GM12878 (cell line): ENCODE measurements at regions not wholly inside any gene's neighbourhood (a gene's known extent, or its start where the extent isn't known, plus 50 kb on each side); places are given as distances from the start of the nearest gene placed in this dataset.

Experiments
- ATAC-seq: fragments of 200-7000 bp; cut with Tn5 transposase; 3 replicates; pipeline ENCODE4 v1.9.1; 2020; ENCODE audit warnings: mild to moderate bottlenecking, moderate library complexity
- BruUV-seq: library from RNA; stranded (reverse); fragments of 400-500 nt; replicated peaks from 2 replicates; lab custom pipeline; 2021; lab: Mats Ljungman, UMichigan
- CTCF ChIA-PET: fragments of 300-600 bp; sonication (Branson Sonifier 250); formaldehyde crosslinking; extraction: SDS; loops from one replicate; lab custom pipeline; 2021; ENCODE audit warnings: inconsistent platforms; lab: Yijun Ruan, JAX
- POLR2A ChIA-PET: fragments of 350-600 bp; formaldehyde crosslinking; extraction: SDS; loops from one replicate; lab custom pipeline; 2021; ENCODE audit warnings: inconsistent platforms; lab: Charles Lee
- RAD21 ChIA-PET: fragments of 300-600 bp; sonication (Branson Sonifier 250); formaldehyde crosslinking; loops from one replicate; lab custom pipeline; 2023; ENCODE audit warnings: antibody characterized with exemption; ENCODE audit not compliant: unreplicated experiment; lab: Charles Lee
- SMC1A ChIA-PET: fragments of 300-600 bp; sonication (Branson Sonifier 250); formaldehyde crosslinking; loops from one replicate; lab custom pipeline; 2023; ENCODE audit not compliant: unreplicated experiment, uncharacterized antibody; lab: Charles Lee
- DNase-seq: peaks from one replicate; pipeline ENCODE4 v3.0.0-alpha.2; 2011; ENCODE audit warnings: low read depth, low spot score
- FAIRE-seq: peaks from 3 replicates; lab custom pipeline; 2011; peaks lifted over from hg19 to GRCh38; lab: Jason Lieb, UNC
- H2AFZ ChIP-seq: 2 replicates; pipeline ENCODE4 v1.6.0; 2011; ENCODE audit warnings: low read depth, low read length, control low read depth; ENCODE audit not compliant: control insufficient read depth
- H3K27ac ChIP-seq: 2 replicates; pipeline ENCODE4 v1.5.1; 2011; ENCODE audit warnings: control low read depth; ENCODE audit not compliant: control insufficient read depth, insufficient read depth
- H3K27me3 ChIP-seq, 2 experiments: replicated peaks in 1 of 2; 2 replicates each; pipeline versions ENCODE4 v1.6.0 to v1.6.1; 2011; ENCODE audit warnings: low read length in 1 of 2; ENCODE audit not compliant: control insufficient read depth in 2 of 2, insufficient read depth in 2 of 2
- H3K36me3 ChIP-seq, 2 experiments: 2 replicates each; pipeline ENCODE4 v1.5.1; 2011; ENCODE audit warnings: low read length in 1 of 2; ENCODE audit not compliant: control insufficient read depth in 2 of 2, insufficient read depth in 2 of 2
- H3K4me1 ChIP-seq: 2 replicates; pipeline ENCODE4 v1.6.1; 2011; ENCODE audit warnings: mild to moderate bottlenecking, low read length, moderate library complexity, mixed read lengths; ENCODE audit not compliant: control insufficient read depth, insufficient read depth
- H3K4me2 ChIP-seq: 2 replicates; pipeline ENCODE4 v1.6.0; 2011; ENCODE audit warnings: control low read depth; ENCODE audit not compliant: control insufficient read depth, insufficient read depth
- H3K4me3 ChIP-seq: fragments of 200-600 bp; sonication (generic); 2 replicates; pipeline ENCODE4 v1.5.1; 2016
- H3K79me2 ChIP-seq: 2 replicates; pipeline ENCODE4 v1.6.0; 2011; ENCODE audit warnings: low read length; ENCODE audit not compliant: control insufficient read depth, insufficient read depth
- H3K9ac ChIP-seq: 2 replicates; pipeline ENCODE4 v1.8.0; 2011; ENCODE audit warnings: low read length, control low read depth, mixed read lengths; ENCODE audit not compliant: control insufficient read depth, insufficient read depth
- H3K9me3 ChIP-seq: replicated peaks from 3 replicates; pipeline ENCODE4 v1.5.1; 2011; ENCODE audit warnings: mild to moderate bottlenecking, low read length; ENCODE audit not compliant: control insufficient read depth, insufficient read depth
- H4K20me1 ChIP-seq: 2 replicates; pipeline ENCODE4 v1.6.0; 2011; ENCODE audit not compliant: control insufficient read depth, insufficient read depth
- ASH2L ChIP-seq: fragments of 300-600, 200-600 bp; sonication (generic); IDR thresholded peaks from 2 replicates; pipeline ENCODE4 v1.6.1; 2017; ENCODE audit warnings: low read depth, mild to moderate bottlenecking, borderline replicate concordance
- CBX5 ChIP-seq: sonication (generic); IDR thresholded peaks from 2 replicates; pipeline ENCODE4 v1.6.1; 2016; ENCODE audit warnings: low read depth, moderate library complexity, mild to moderate bottlenecking, inconsistent platforms
- CEBPB ChIP-seq, 2 experiments: fragments of 150-350 bp in 1 of 2; IDR thresholded peaks; 2 replicates each; pipeline ENCODE4 v1.6.1; 2012 to 2014; ENCODE audit warnings: low read depth in 2 of 2, low read length in 2 of 2, borderline replicate concordance in 1 of 2, inconsistent platforms in 1 of 2
- CEBPZ ChIP-seq: fragments of 150-350 bp; IDR thresholded peaks from 2 replicates; pipeline ENCODE4 v1.6.1; 2016; ENCODE audit warnings: low read depth, low read length
- EED ChIP-seq: sonication (generic); IDR thresholded peaks from 2 replicates; pipeline ENCODE4 v1.6.1; 2016; ENCODE audit warnings: antibody characterized with exemption, low read depth
- ETV6 ChIP-seq, 2 experiments: fragments of 450-650 bp in 1 of 2; IDR thresholded peaks in 1 of 2; conservative IDR thresholded peaks in 1 of 2; 2 replicates each; pipeline ENCODE4 v1.6.1; 2014; ENCODE audit warnings: antibody characterized with exemption in 1 of 2, borderline replicate concordance in 1 of 2, low read depth in 1 of 2, mild to moderate bottlenecking in 1 of 2, moderate library complexity in 1 of 2
- FOXM1 ChIP-seq: IDR thresholded peaks from 2 replicates; pipeline ENCODE4 v1.6.1; 2012; ENCODE audit warnings: low read depth, mild to moderate bottlenecking, inconsistent platforms, low read length, moderate library complexity
- MYB ChIP-seq: fragments of 150-350 bp; IDR thresholded peaks from 2 replicates; pipeline ENCODE4 v1.6.1; 2014; ENCODE audit warnings: mild to moderate bottlenecking, low read depth, low read length, borderline replicate concordance
- NBN ChIP-seq: fragments of 450-650 bp; IDR thresholded peaks from 2 replicates; pipeline ENCODE4 v1.6.1; 2016
- PML ChIP-seq: IDR thresholded peaks from 2 replicates; pipeline ENCODE4 v1.6.1; 2012; ENCODE audit warnings: low read length, inconsistent platforms
- RAD51 ChIP-seq: fragments of 450-650 bp; IDR thresholded peaks from 2 replicates; pipeline ENCODE4 v1.6.1; 2016; ENCODE audit warnings: moderate library complexity, mild to moderate bottlenecking, inconsistent platforms
- RUNX3 ChIP-seq: IDR thresholded peaks from 2 replicates; pipeline ENCODE4 v1.6.1; 2012; ENCODE audit warnings: low read length, inconsistent platforms
- STAT1 ChIP-seq: fragments of 450-650 bp; conservative IDR thresholded peaks from 2 replicates; pipeline ENCODE4 v1.6.1; 2014; ENCODE audit warnings: antibody characterized with exemption, mild to moderate bottlenecking
- STAT3 ChIP-seq: IDR thresholded peaks from 2 replicates; pipeline ENCODE4 v1.6.1; 2011; ENCODE audit warnings: low read depth, low read length, improper control_type of control experiment
- YBX1 ChIP-seq: fragments of 450-650 bp; IDR thresholded peaks from 2 replicates; pipeline ENCODE4 v1.6.1; 2016; ENCODE audit warnings: antibody characterized with exemption
- ZNF622 ChIP-seq: fragments of 450-650 bp; IDR thresholded peaks from 2 replicates; pipeline ENCODE4 v1.6.1; 2017; ENCODE audit warnings: mild to moderate bottlenecking, inconsistent platforms
- ZNF687 ChIP-seq: fragments of 450-650 bp; IDR thresholded peaks from 2 replicates; pipeline ENCODE4 v1.6.1; 2017; ENCODE audit warnings: mild to moderate bottlenecking, moderate library complexity
- WGBS: methylation state at CpG from one replicate; pipeline ENCODE4 v1.1.6; 2016; ENCODE audit warnings: low lambda C conversion rate; ENCODE audit not compliant: insufficient replicate concordance, insufficient coverage; ENCODE audit errors: missing lambda C conversion rate; 5-methylcytosine and 5-hydroxymethylcytosine counted together
- in situ Hi-C: fragments of 300-500 bp; cut with MboI; formaldehyde crosslinking; loops from 9 replicates; pipeline ENCODE4 v1.14.3; 2018; ENCODE audit warnings: mixed read lengths
- intact Hi-C: fragments of 100-400 bp; cut with micrococcal nuclease; formaldehyde crosslinking; loops from one replicate; pipeline ENCODE4 v1.14.2; 2022; ENCODE audit not compliant: unreplicated experiment
- TF ChIP-seq, protein P1 (sequence below): IDR thresholded peaks from 2 replicates; pipeline ENCODE4 v1.6.1; 2012; ENCODE audit warnings: low read length, inconsistent platforms

GRCh38 chr2:220580113-220580512 lies 952.7 kb downstream of the SLC4A3 start (continued):
- TF ChIP-seq YBX1 (no peak), PML (no peak), CBX5 (no peak), MYB (no peak), RUNX3 (no peak), CEBPB (IDR thresholded peaks at IDR 0.05; ENCODE audit: borderline replicate concordance in 1 of 2, low read depth in 2 of 2, low read length in 2 of 2) (no peak), STAT3 (no peak)
- TF ChIP-seq, protein P1, sequence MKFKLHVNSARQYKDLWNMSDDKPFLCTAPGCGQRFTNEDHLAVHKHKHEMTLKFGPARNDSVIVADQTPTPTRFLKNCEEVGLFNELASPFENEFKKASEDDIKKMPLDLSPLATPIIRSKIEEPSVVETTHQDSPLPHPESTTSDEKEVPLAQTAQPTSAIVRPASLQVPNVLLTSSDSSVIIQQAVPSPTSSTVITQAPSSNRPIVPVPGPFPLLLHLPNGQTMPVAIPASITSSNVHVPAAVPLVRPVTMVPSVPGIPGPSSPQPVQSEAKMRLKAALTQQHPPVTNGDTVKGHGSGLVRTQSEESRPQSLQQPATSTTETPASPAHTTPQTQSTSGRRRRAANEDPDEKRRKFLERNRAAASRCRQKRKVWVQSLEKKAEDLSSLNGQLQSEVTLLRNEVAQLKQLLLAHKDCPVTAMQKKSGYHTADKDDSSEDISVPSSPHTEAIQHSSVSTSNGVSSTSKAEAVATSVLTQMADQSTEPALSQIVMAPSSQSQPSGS = no peak

GRCh38 chr2:220583725-220584124 lies 956.3 kb downstream of the SLC4A3 start:
- Histone ChIP-seq H3K27me3 (no peaks in the 10 kb centered on the region), H3K9ac (no peak overlapping the region), H3K27ac (no peak overlapping the region), H3K4me1 (no peaks in the 10 kb centered on the region), H3K79me2 (no peaks in the 10 kb centered on the region), H2AFZ (no peak overlapping the region), H3K4me3 (no peak overlapping the region)
- FAIRE-seq (no peak), ATAC-seq (no peak)
- ChIA-PET CTCF (interaction anchor here (0.8 kb wide), 1 partner anchor 12 kb away, joined by 3 read pairs; no protein-coding TSS in a partner anchor), RAD21 (no interaction called here), POLR2A (no interaction called here)
- no TSS peak for BruUV-seq
- WGBS = 39% methylated on average over 2 of the region's 2 CpGs
- in situ Hi-C loops = no loop called here
- TF ChIP-seq RAD51 (no peak), ETV6 (conservative IDR thresholded peaks at IDR 0.05 in 1 of 2, IDR thresholded peaks at IDR 0.05 in 1 of 2; ENCODE audit: borderline replicate concordance in 1 of 2, low read depth in 1 of 2) (no peak), ZNF622 (no peak), STAT1 (no peak), EED (no peak), FOXM1 (no peak), CEBPZ (no peak), ZNF687 (no peak), NBN (no peak), ASH2L (no peak)
- TF ChIP-seq, all 136 proteins: peak for 0
- Histone ChIP-seq H3K9me3 (no peaks in the 10 kb centered on the region), H3K4me2 (no peak overlapping the region), H3K36me3 (no peaks in the 10 kb centered on the region), H4K20me1 (no peaks in the 10 kb centered on the region)
- no peak for DNase-seq
- SMC1A ChIA-PET = no interaction called here
- intact Hi-C loops = no loop called here
